Liver (tissue), 8 donors: ENCODE measurements at regions not wholly inside any gene's neighbourhood (a gene's known extent, or its start where the extent isn't known, plus 50 kb on each side); places are given as distances from the start of the nearest gene placed in this dataset.

Source experiments
- DNase-seq: peaks from one replicate; pipeline ENCODE4 v3.0.0-alpha.2; 2017; ENCODE audit warnings: low spot score
- H3K27ac ChIP-seq, 2 donors: one replicate each; pipeline ENCODE4 v1.7.0; 2013; ENCODE audit warnings: inconsistent platforms in 2 of 2, low read length in 2 of 2, control low read depth in 1 of 2, low read depth in 1 of 2, mild to moderate bottlenecking in 1 of 2
- H3K27me3 ChIP-seq, 4 donors: one replicate each; pipeline versions ENCODE4 v1.6.1 to v1.7.0; 2013; ENCODE audit warnings: low read length in 3 of 4, inconsistent platforms in 1 of 4, mild to moderate bottlenecking in 1 of 4, moderate library complexity in 1 of 4; ENCODE audit not compliant: control insufficient read depth in 4 of 4, insufficient read depth in 4 of 4
- H3K36me3 ChIP-seq, 4 donors: one replicate each; pipeline versions ENCODE4 v1.6.1 to v1.7.0; 2013; ENCODE audit warnings: low read length in 3 of 4, mild to moderate bottlenecking in 3 of 4, low read depth in 1 of 4, moderate library complexity in 1 of 4; ENCODE audit not compliant: control insufficient read depth in 4 of 4, insufficient read depth in 3 of 4
- H3K4me1 ChIP-seq, 4 donors: one replicate each; pipeline versions ENCODE4 v1.6.1 to v1.7.0; 2013; ENCODE audit warnings: low read length in 3 of 4, mild to moderate bottlenecking in 3 of 4, moderate library complexity in 1 of 4; ENCODE audit not compliant: control insufficient read depth in 4 of 4, insufficient read depth in 4 of 4
- H3K4me3 ChIP-seq, 3 donors: one replicate each; pipeline versions ENCODE4 v1.6.1 to v1.7.0; 2013; ENCODE audit warnings: low read length in 3 of 3, control low read depth in 1 of 3, low read depth in 1 of 3, mild to moderate bottlenecking in 1 of 3
- H3K9ac ChIP-seq, 2 donors: one replicate each; pipeline ENCODE4 v1.7.0; 2013; ENCODE audit warnings: low read length in 2 of 2, mild to moderate bottlenecking in 2 of 2, moderate library complexity in 2 of 2, control low read depth in 1 of 2, low read depth in 1 of 2
- H3K9me3 ChIP-seq, 4 donors: one replicate each; pipeline versions ENCODE4 v1.6.1 to v1.7.0; 2013; ENCODE audit warnings: low read length in 3 of 4; ENCODE audit not compliant: control insufficient read depth in 4 of 4
- ATF3 ChIP-seq: IDR thresholded peaks from 2 replicates; pipeline ENCODE4 v1.6.1; 2016; ENCODE audit warnings: antibody characterized with exemption
- CTCF ChIP-seq: fragments of 150-350 bp; IDR thresholded peaks from 2 replicates; pipeline ENCODE4 v1.5.1; 2017; ENCODE audit warnings: improper control_type of control experiment, low read depth, low read length; ENCODE audit not compliant: missing input control
- FOXA1 ChIP-seq: IDR thresholded peaks from 2 replicates; pipeline ENCODE4 v1.6.1; 2016; ENCODE audit warnings: antibody characterized with exemption
- FOXA2 ChIP-seq: IDR thresholded peaks from 2 replicates; pipeline ENCODE4 v1.6.1; 2016; ENCODE audit warnings: antibody characterized with exemption
- HNF4A ChIP-seq, 2 donors: conservative IDR thresholded peaks; 2 replicates each; pipeline ENCODE4 v1.6.1; 2016; ENCODE audit warnings: antibody characterized with exemption in 2 of 2, mild to moderate bottlenecking in 2 of 2
- HNF4G ChIP-seq: IDR thresholded peaks from 2 replicates; pipeline ENCODE4 v1.6.1; 2016; ENCODE audit warnings: antibody characterized with exemption
- JUND ChIP-seq, 2 donors: IDR thresholded peaks; 2 replicates each; pipeline ENCODE4 v1.6.1; 2016; ENCODE audit warnings: antibody characterized with exemption in 2 of 2
- MAX ChIP-seq: IDR thresholded peaks from 2 replicates; pipeline ENCODE4 v1.6.1; 2016; ENCODE audit warnings: antibody characterized with exemption
- NR2F2 ChIP-seq: IDR thresholded peaks from 2 replicates; pipeline ENCODE4 v1.6.1; 2016; ENCODE audit warnings: antibody characterized with exemption
- RAD21 ChIP-seq, 2 donors: IDR thresholded peaks; 2 replicates each; pipeline ENCODE4 v1.6.1; 2016; ENCODE audit warnings: antibody characterized with exemption in 2 of 2, mild to moderate bottlenecking in 2 of 2
- RXRA ChIP-seq, 2 donors: IDR thresholded peaks; 2 replicates each; pipeline ENCODE4 v1.6.1; 2017 to 2018; ENCODE audit warnings: antibody characterized with exemption in 2 of 2, mild to moderate bottlenecking in 1 of 2
- SP1 ChIP-seq: IDR thresholded peaks from 2 replicates; pipeline ENCODE4 v1.6.1; 2018; ENCODE audit warnings: antibody characterized with exemption, mild to moderate bottlenecking
- YY1 ChIP-seq: IDR thresholded peaks from 2 replicates; pipeline ENCODE4 v1.6.1; 2016; ENCODE audit warnings: antibody characterized with exemption, mild to moderate bottlenecking
- ZBTB33 ChIP-seq: IDR thresholded peaks from 2 replicates; pipeline ENCODE4 v1.6.1; 2016; ENCODE audit warnings: antibody characterized with exemption
- WGBS: extraction: QIAGEN DNeasy Blood & Tissue Kit; methylation state at CpG from one replicate; pipeline ENCODE4 v1.1.7; 2013; 5-methylcytosine and 5-hydroxymethylcytosine counted together
- donor health status: healthy.
- donor health status: healthy.
- donor health status: healthy.
- donor health status: healthy.
- donor health status: healthy.

GRCh38 chr3:69674752-69675151, 64.5 kb upstream of the MITF start:
- no peak for DNase-seq
- Histone ChIP-seq H3K4me3 (no peak overlapping the region), H3K27me3 (no peaks in the 10 kb centered on the region), H3K27ac (no peak overlapping the region), H3K9me3 (no peaks in the 10 kb centered on the region), H3K4me1 (no peaks in the 10 kb centered on the region), H3K9ac (no peak overlapping the region), H3K36me3 (no peaks in the 10 kb centered on the region)
- TF ChIP-seq FOXA2, result no peak
- no peak for TF ChIP-seq FOXA1
- no peak for TF ChIP-seq HNF4A (conservative IDR thresholded peaks at IDR 0.05)
- TF ChIP-seq MAX, result no peak
- TF ChIP-seq HNF4G, result no peak
- no peak for TF ChIP-seq JUND (IDR thresholded peaks at IDR 0.05)
- TF ChIP-seq RXRA (IDR thresholded peaks at IDR 0.05), result no peak
- no peak for TF ChIP-seq YY1
- no peak for TF ChIP-seq ATF3
- TF ChIP-seq NR2F2, result no peak
- WGBS, result 90% methylated on average over 3 of the region's 3 CpGs

- H3K27ac ChIP-seq, result no peak overlapping the region
- no peak for DNase-seq
- H3K27me3 ChIP-seq, result no peaks in the 10 kb centered on the region
- no peak overlapping the region for H3K9ac ChIP-seq
- no peaks in the 10 kb centered on the region for H3K4me1 ChIP-seq
- H3K36me3 ChIP-seq, result no peaks in the 10 kb centered on the region
- H3K9me3 ChIP-seq, result no peaks in the 10 kb centered on the region
- no peak overlapping the region for H3K4me3 ChIP-seq
- WGBS, result 56% methylated on average over 6 of the region's 6 CpGs
- peak; percentile 91 for TF ChIP-seq RAD21 (IDR thresholded peaks at IDR 0.05)
- TF ChIP-seq ZBTB33, result no peak
- TF ChIP-seq SP1, result no peak
- peak; percentile 83 for TF ChIP-seq CTCF
Observed at GRCh38 chr3:69671082-69671952, 67.9 kb upstream of the MITF start.

GRCh38 chr3:69669070-69669469, 70.2 kb upstream of the MITF start:
- no peak for DNase-seq
- WGBS, result 76% methylated on average over 3 of the region's 3 CpGs
- TF ChIP-seq ATF3, result no peak

More at GRCh38 chr3:69669070-69669469, 70.2 kb upstream of the MITF start:
- H3K9ac ChIP-seq, result no peak overlapping the region
- no peak overlapping the region for H3K4me3 ChIP-seq
- no peak overlapping the region for H3K27ac ChIP-seq
- H3K9me3 ChIP-seq, result no peaks in the 10 kb centered on the region
- H3K27me3 ChIP-seq, result no peaks in the 10 kb centered on the region
- H3K4me1 ChIP-seq, result no peaks in the 10 kb centered on the region
- no peaks in the 10 kb centered on the region for H3K36me3 ChIP-seq
